Endothelial cell of hepatic sinusoid (primary cell): ENCODE measurements at regions not wholly inside any gene's neighbourhood (a gene's known extent, or its start where the extent isn't known, plus 50 kb on each side); places are given as distances from the start of the nearest gene placed in this dataset.
"Not testable (repeated sequence)": the region's sequence is repeated elsewhere in the genome, so short reads cannot be mapped to it uniquely, and the experiment has no call there.

Experiments
- in situ Hi-C: cut with HindIII; loops from 2 replicates; pipeline ENCODE4 v1.10.0; 2017; ENCODE audit warnings: low sequenced_read_pairs

DNA sequence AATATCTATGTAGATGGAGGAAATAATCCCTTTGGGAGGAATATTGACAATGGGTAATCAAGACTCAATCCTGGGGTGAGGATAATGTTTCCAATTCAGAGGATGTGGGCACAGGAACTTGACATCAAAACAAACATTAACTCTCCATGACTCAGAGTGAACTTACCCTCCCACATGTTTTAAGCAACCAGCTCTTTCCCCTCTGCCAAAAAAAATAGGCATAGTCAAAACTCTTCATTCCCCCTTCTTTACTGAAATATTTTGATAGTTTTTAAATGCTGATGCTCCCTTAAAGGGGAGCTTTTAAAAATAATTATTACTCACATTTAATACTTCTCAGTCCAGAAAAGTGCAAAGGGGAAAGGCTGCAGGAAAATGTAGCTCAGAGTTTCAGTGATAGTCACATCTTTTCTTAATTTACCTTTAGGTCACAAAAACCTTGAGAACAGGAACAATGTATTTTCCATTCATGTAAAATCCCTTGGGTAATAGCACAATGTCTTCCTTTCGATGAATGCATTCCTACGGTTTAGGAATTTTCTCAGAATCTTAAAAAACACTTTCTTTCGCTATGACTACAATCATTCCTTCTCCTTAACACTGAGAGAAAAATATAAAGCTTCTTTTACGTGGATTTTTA lies 298.4 kb upstream of the GRAMD2B start:
- in situ Hi-C loops: no loop called here

DNA sequence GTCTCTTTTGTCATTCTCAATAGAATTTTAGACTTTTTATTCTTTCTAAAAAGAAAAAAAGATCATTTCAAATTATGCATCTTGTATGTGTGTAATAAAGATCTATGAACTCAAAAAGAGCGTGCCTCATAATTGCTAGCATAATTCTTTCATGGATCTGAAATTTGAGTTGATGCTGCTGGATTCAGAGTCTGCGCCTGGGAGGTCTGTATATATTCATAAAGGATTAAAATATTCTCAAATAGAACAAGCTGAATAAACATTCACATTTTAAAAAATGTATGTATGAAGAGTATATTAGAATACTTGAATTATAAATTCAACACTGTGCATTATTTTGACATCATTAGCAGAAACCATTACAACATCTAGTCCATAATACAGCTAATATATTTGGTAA lies 297.8 kb upstream of the GRAMD2B start:
- in situ Hi-C loops: no loop called here

DNA sequence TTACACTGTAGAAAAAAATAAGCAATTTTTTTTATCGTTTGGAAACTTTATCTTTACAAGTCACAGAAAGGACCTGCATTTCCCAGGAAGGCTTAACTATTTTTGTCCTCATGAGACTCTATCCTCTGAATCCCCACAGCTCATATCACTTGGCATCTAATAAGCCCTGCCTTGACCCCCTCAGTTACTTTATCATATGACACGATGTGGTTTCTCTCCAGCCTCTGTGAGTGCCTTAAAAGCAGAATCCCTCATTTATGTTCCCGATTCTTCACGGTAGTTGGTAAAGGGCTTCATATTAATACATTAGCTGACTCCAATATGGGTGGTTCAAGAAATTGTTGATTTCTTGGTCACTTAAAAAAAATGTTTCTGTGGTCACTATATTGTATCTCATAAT lies 296.6 kb upstream of the GRAMD2B start:
- in situ Hi-C loops: no loop called here

DNA sequence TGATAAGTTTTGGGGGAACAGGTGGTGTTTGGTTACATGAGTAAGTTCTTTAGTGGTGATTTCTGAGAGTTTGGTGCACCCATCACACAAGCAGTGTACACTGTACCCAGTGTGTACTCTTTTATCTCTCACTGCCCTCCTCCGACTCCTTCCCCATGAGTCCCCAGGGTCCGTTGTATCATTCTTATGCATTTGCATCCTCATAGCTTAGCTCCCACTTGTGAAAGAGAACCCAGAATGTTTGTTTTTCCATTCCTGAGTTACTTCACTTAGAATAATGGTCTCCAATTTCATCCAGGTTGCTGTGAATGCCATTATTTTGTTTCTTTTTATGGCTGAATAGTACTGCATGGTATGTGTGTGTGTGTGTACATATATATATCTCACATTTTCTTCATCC lies 295.8 kb upstream of the GRAMD2B start:
- in situ Hi-C loops: not testable (repeated sequence)

DNA sequence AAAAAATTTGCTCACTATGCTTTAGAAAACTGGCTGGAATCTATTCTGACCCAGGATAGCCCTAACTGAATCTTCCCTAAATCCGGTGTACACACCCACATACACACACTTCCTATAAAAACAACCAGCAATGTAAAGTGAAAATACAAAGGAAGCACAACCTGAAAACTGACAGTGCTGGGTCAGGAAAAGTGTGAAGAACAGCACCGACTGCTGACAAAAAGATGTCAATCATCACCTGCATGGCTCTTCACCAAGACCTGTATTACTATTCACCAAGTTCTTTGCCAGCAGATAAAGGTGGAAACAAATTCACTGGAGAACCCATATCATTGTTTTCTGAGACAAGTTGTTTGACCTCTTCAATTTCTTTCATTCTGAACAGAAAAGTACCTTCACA lies 293.8 kb upstream of the GRAMD2B start:
- in situ Hi-C loops: no loop called here

DNA sequence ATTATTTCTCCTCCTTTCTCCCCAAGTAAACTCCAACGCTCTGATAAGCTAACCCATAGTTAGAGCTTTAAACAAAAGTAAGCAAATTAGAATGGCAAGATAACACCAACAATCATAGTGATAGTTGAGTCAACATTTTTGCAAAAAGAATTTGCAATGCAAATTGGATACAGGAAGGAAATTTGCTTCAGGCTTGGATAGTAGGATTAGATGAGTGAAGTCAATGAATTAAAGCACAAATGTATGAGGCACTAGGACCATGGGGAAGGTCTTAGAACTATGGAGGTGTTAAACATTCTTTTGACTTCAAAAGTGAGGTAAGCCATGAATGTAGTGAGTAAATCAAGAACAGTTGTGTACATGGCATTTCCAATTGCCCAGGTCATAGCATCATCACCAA lies 289.8 kb upstream of the GRAMD2B start:
- in situ Hi-C loops: no loop called here

DNA sequence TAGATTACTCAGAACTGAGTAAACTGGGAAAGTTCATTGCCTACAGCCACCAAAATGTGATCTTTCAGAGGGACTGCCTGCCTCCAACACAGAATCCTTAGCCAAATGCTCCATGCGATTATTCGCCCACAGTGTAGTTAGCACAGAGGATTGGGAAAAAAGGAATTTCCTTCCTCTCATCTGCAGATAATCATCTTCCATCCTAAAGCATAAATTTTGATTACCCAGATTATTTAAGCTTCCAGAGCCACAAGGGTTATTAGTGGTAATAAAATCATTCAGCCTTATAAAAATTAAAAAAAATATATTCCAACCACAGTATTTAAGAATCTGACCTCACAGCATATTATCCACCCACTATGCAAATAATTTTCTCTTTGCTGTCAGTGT lies 285.3 kb upstream of the GRAMD2B start:
- in situ Hi-C loops: no loop called here

DNA sequence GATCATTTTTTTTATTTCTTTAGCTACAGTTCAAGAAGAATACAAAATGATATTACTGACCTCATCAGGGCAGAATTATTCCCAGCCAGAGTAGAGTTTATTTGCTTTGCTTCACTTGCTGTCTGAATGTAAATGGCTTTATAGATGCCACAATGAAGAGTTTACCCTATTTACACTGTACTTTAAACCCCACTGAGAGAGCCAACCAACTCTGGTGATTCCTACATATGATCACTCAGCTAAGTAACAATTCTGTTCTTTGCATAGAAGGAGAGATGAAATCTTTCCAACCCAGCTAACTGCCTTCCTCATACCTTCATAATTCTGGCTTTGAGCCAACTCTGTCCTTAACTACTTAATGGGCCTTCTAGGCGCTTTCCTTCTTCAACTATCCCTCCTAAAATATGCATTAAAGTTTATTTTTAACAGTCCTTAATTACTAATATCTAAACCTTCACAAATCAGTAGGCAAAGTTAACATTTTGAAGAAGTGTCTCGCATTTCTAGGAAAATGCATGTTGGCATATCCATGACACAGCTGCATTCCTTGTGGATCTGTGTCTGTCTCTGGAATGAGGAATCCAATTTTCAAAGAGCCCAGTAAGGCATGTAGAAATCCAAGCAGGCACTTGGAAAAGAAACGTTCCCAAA lies 284.8 kb upstream of the GRAMD2B start:
- in situ Hi-C loops: no loop called here

GRCh38 chr5:126139086-126139485 lies 284.1 kb upstream of the GRAMD2B start:
- in situ Hi-C loops: no loop called here

- in situ Hi-C loops: no loop called here
Measured at GRCh38 chr5:126139773-126140172, 283.4 kb upstream of the GRAMD2B start.

GRCh38 chr5:126143622-126144021 lies 279.6 kb upstream of the GRAMD2B start:
- in situ Hi-C loops: no loop called here

DNA sequence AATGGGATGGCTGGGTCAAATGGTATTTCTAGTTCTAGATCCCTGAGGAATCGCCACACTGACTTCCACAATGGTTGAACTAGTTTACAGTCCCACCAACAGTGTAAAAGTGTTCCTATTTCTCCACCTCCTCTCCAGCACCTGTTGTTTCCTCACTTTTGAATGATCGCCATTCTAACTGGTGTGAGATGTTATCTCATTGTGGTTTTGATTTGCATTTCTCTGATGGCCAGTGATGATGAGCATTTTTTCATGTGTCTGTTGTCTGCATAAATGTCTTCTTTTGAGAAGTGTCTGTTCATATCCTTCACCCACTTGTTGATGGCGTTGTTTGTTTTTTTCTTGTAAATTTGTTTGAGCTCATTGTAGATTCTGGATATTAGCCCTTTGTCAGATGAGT lies 272.9 kb upstream of the GRAMD2B start:
- in situ Hi-C loops: not testable (repeated sequence)

DNA sequence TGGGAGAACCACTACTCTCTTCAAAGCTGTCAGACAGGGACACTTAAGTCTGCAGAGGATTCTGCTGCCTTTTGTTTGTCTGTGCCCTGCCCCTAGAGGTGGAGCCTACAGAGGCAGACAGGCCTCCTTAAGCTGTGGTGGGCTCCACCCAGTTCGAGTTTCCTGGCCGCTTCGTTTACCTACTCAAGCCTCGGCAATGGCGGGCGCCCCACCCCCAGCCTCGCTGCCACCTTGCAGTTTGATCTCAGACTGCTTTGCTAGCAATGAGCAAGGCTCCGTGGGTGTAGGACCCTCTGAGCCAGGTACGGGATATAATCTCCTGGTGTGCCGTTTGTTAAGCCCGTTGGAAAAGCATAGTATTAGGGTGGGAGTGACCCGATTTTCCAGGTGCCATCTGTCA lies 267.9 kb upstream of the GRAMD2B start:
- in situ Hi-C loops: not testable (repeated sequence)

- in situ Hi-C loops: no loop called here
Measured at GRCh38 chr5:126166368-126166767, 256.8 kb upstream of the GRAMD2B start.

- in situ Hi-C loops: no loop called here
Measured at GRCh38 chr5:126168785-126169184, 254.4 kb upstream of the GRAMD2B start.

GRCh38 chr5:126171916-126172315 lies 251.3 kb upstream of the GRAMD2B start:
- in situ Hi-C loops: no loop called here

DNA sequence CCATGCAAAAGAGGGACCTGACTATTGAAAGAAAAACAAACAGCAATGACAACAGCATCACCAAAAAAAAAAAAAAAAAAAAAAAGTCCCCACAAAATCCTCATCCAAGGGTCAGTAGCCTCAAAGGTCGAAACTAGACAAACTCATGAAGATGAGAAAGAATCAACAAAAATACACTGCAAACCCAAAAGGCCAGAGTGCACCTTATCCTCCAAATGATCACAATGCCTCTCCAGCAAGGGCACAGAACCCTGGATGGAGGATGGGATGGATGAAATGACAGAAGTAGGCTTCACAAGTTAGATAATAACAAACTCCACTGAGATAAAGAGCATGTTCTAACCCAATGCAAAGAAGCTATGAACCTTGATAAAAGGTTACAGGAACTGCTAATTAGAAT lies 250.4 kb upstream of the GRAMD2B start:
- in situ Hi-C loops: no loop called here

- in situ Hi-C loops: no loop called here
Measured at GRCh38 chr5:126178521-126178920, 244.7 kb upstream of the GRAMD2B start.

GRCh38 chr5:126182971-126183695 lies 240.1 kb upstream of the GRAMD2B start:
- in situ Hi-C loops: no loop called here

DNA sequence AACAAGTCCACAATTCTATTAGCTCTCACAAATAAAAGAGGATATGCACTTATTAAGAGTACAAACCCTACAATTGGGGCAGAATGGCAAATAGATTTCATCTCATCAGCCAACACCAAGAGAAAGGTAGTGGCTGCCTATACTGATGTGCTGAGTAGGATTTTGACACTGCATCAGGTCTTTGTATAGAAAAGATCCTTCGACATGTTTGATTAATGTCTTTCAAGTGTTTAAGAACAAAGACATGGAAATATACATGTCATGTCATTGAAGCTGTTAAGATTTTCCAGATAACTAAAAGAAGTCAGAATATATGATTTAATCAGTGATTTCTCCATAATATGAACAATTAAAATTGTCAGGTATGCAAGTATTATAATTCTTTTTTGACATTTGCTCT lies 238.7 kb upstream of the GRAMD2B start:
- in situ Hi-C loops: no loop called here

GRCh38 chr5:126186210-126186609 lies 237.0 kb upstream of the GRAMD2B start:
- in situ Hi-C loops: no loop called here

DNA sequence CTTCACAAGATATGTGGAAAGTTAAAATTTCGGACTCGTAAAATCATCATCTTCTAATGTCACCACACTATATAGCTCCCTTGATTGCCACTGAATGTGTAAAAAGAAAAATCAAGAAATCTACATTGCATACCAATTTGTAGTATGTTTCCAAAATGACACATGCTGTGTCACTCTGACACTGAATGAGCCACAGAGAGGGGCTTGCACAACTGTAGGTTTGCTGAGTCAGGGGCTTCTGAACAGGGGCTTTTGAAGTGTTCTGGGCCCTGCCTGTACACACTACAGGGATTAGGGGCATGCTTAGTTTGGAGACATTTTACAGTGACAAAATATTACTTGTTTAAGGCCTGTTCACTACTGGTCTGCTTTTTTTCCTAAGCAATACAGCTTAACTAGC lies 234.4 kb upstream of the GRAMD2B start:
- in situ Hi-C loops: no loop called here
